NCI-H187 treated with DMSO at 0.1 percent for 48 hours (cell line): ENCODE measurements at regions not wholly inside any gene's neighbourhood (a gene's known extent, or its start where the extent isn't known, plus 50 kb on each side); places are given as distances from the start of the nearest gene placed in this dataset.

Experiments
- DNase-seq: peaks from one replicate; lab custom pipeline; 2025; lab: John Stamatoyannopoulos, UW

- DNase-seq, result no peak
These were observed 312.8 kb upstream of the FANCL start for GRCh38 chr2:58553937-58554336.

GRCh38 chr2:58553522-58553921 lies 312.4 kb upstream of the FANCL start:
- DNase-seq, result no peak

GRCh38 chr2:58545300-58546280 lies 304.5 kb upstream of the FANCL start:
- DNase-seq, result no peak

GRCh38 chr2:58543442-58543841 lies 302.3 kb upstream of the FANCL start:
- no peak for DNase-seq

- DNase-seq, result no peak
These were observed 300.4 kb upstream of the FANCL start for GRCh38 chr2:58541511-58541910.

- no peak for DNase-seq
These were observed 299.6 kb upstream of the FANCL start for GRCh38 chr2:58540681-58541080.

GRCh38 chr2:58539973-58540372 lies 298.8 kb upstream of the FANCL start:
- no peak for DNase-seq

- DNase-seq, result no peak
These were observed 294.9 kb upstream of the FANCL start for GRCh38 chr2:58535990-58536389.

- DNase-seq, result peak; percentile 46
These were observed 294.1 kb upstream of the FANCL start for GRCh38 chr2:58535182-58535581.

GRCh38 chr2:58533376-58533775 lies 292.3 kb upstream of the FANCL start:
- DNase-seq, result no peak

GRCh38 chr2:58532641-58533040 lies 291.5 kb upstream of the FANCL start:
- DNase-seq, result no peak

- DNase-seq, result no peak
These were observed 286.5 kb upstream of the FANCL start for GRCh38 chr2:58527647-58528046.

- DNase-seq, result no peak
These were observed 280.9 kb upstream of the FANCL start for GRCh38 chr2:58521803-58522554.

GRCh38 chr2:58520903-58521302 lies 279.8 kb upstream of the FANCL start:
- DNase-seq, result no peak

GRCh38 chr2:58517881-58518280 lies 276.8 kb upstream of the FANCL start:
- DNase-seq, result no peak

- no peak for DNase-seq
These were observed 275.6 kb upstream of the FANCL start for GRCh38 chr2:58516695-58517094.

- DNase-seq, result no peak
These were observed 274.9 kb upstream of the FANCL start for GRCh38 chr2:58515827-58516573.

- DNase-seq, result no peak
These were observed 273.1 kb upstream of the FANCL start for GRCh38 chr2:58514252-58514651.

GRCh38 chr2:58512878-58513277 lies 271.8 kb upstream of the FANCL start:
- DNase-seq, result peak; percentile 97

- DNase-seq, result no peak
These were observed 266.9 kb upstream of the FANCL start for GRCh38 chr2:58508006-58508405.

GRCh38 chr2:58503918-58504317 lies 262.8 kb upstream of the FANCL start:
- DNase-seq, result no peak

- DNase-seq, result no peak
These were observed 261.8 kb upstream of the FANCL start for GRCh38 chr2:58502931-58503330.
